Stimulated activated CD4-positive, alpha-beta T cell treated with anti-CD3 and anti-CD28 coated beads, Interleukin-15, amount 100 ng/mL, for 24 hours (primary cell): ENCODE measurements at regions not wholly inside any gene's neighbourhood (a gene's known extent, or its start where the extent isn't known, plus 50 kb on each side); places are given as distances from the start of the nearest gene placed in this dataset.

Experiments used
- DNase-seq: peaks from one replicate; pipeline ENCODE4 v3.0.0-alpha.2; 2020

GRCh38 chr14:34004881-34005280 is 54.0 kb upstream of the EGLN3 start:
- DNase-seq = no peak

- DNase-seq = no peak
Measured at GRCh38 chr14:34003691-34004090, 52.8 kb upstream of the EGLN3 start.

GRCh38 chr14:34003082-34003668 is 52.3 kb upstream of the EGLN3 start:
- DNase-seq = no peak
